HFF-Myc (cell line): ENCODE measurements at regions not wholly inside any gene's neighbourhood (a gene's known extent, or its start where the extent isn't known, plus 50 kb on each side); places are given as distances from the start of the nearest gene placed in this dataset.

ENCODE experiments used
- DNase-seq: peaks from one replicate; pipeline ENCODE4 v3.0.0-alpha.2; 2011; ENCODE audit warnings: low read depth; ENCODE audit errors: extremely low read depth
- H3K4me3 ChIP-seq: replicated peaks from 2 replicates; pipeline ENCODE4 v1.5.1; 2011; ENCODE audit warnings: low read depth, mild to moderate bottlenecking, control low read depth, low read length
- CTCF ChIP-seq: IDR thresholded peaks from 2 replicates; pipeline ENCODE4 v1.5.1; 2012; ENCODE audit warnings: mild to moderate bottlenecking, low read depth, low read length, control low read depth; ENCODE audit errors: missing control alignments

- H3K4me3 ChIP-seq = peak overlapping the region; percentile 67
- DNase-seq = peak; percentile 82
- TF ChIP-seq CTCF = peak; percentile 98
These were observed 206.9 kb upstream of the PKDCC start for GRCh38 chr2:41840702-41841551.

- no peak overlapping the region for H3K4me3 ChIP-seq
- TF ChIP-seq CTCF = no peak
- DNase-seq = no peak
These were observed 200.9 kb upstream of the PKDCC start for GRCh38 chr2:41846962-41847361.

- no peak for TF ChIP-seq CTCF
- no peak for DNase-seq
- H3K4me3 ChIP-seq = no peak overlapping the region
These were observed 199.9 kb upstream of the PKDCC start for GRCh38 chr2:41847744-41848441.

- no peak for DNase-seq
- no peak for TF ChIP-seq CTCF
- no peak overlapping the region for H3K4me3 ChIP-seq
These were observed 196.3 kb upstream of the PKDCC start for GRCh38 chr2:41851554-41851953.

GRCh38 chr2:41853427-41854191, 194.2 kb upstream of the PKDCC start:
- TF ChIP-seq CTCF = peak; percentile 62
- peak; percentile 36 for DNase-seq
- H3K4me3 ChIP-seq = no peak overlapping the region

- no peak for DNase-seq
- no peak for TF ChIP-seq CTCF
- H3K4me3 ChIP-seq = no peak overlapping the region
These were observed 193.6 kb upstream of the PKDCC start for GRCh38 chr2:41854227-41854626.
